Suprapubic skin (tissue), 3 donors: ENCODE measurements at regions not wholly inside any gene's neighbourhood (a gene's known extent, or its start where the extent isn't known, plus 50 kb on each side); places are given as distances from the start of the nearest gene placed in this dataset.

Source experiments
- CTCF ChIP-seq, 2 donors: fragments of 200-600 bp in 1 of 2; fragments of 450-650 bp in 1 of 2; sonication (generic) in 1 of 2; IDR thresholded peaks; one replicate each; pipeline ENCODE4 v1.5.1; 2016 to 2019; ENCODE audit warnings: antibody characterized with exemption in 2 of 2, mild to moderate bottlenecking in 1 of 2, moderate library complexity in 1 of 2
- EP300 ChIP-seq: sonication (generic); formaldehyde crosslinking; IDR thresholded peaks from one replicate; pipeline ENCODE4 v1.6.1; 2017; ENCODE audit warnings: antibody characterized with exemption
- POLR2A ChIP-seq, 2 donors: fragments of 450-650 bp; IDR thresholded peaks; one replicate each; pipeline ENCODE4 v1.6.1; 2017; ENCODE audit warnings: antibody characterized with exemption in 2 of 2, mild to moderate bottlenecking in 2 of 2, moderate library complexity in 2 of 2

- TF ChIP-seq CTCF (IDR thresholded peaks at IDR 0.05) (no peak), POLR2A (IDR thresholded peaks at IDR 0.05) (no peak), EP300 (no peak)
These were observed 1700.9 kb upstream of the NUDT12 start for GRCh38 chr5:105263515-105263914.
